ENCODE measurements at regions not wholly inside any gene's neighbourhood (a gene's known extent, or its start where the extent isn't known, plus 50 kb on each side); places are given as distances from the start of the nearest gene placed in this dataset.

DNA sequence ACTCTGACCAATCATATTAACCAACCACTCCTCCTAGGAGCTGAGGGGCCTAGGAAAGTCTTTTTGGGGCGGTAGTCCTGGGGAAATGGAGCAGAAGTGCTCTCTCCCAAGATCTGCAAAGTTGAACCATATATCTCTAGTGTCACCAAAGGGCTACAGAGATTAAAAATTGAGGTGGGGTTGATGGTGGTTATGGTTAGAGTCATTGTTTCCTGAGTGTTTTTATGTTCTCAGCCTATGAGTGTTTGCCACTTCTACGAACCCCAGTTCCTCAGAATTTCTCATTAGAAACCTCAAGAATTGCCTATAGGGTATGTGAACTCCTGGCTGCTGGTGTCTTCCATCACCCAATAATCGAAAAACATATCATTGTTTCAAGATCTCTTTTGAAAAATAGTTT lies 217.8 kb downstream of the CDRT15L2 start:
- TF ChIP-seq CTCF (IDR thresholded peaks at IDR 0.05 in 4 of 5, conservative IDR thresholded peaks at IDR 0.05 in 1 of 5) (no peak), POLR2A (IDR thresholded peaks at IDR 0.05) (no peak)
